Stimulated activated naive CD8-positive, alpha-beta T cell treated with anti-CD3 and anti-CD28 coated beads, Interleukin-15, amount 100 ng/mL, for 72 hours (primary cell): ENCODE measurements at regions not wholly inside any gene's neighbourhood (a gene's known extent, or its start where the extent isn't known, plus 50 kb on each side); places are given as distances from the start of the nearest gene placed in this dataset.
"Not testable (repeated sequence)": the region's sequence is repeated elsewhere in the genome, so short reads cannot be mapped to it uniquely, and the experiment has no call there.

ENCODE experiments used
- ATAC-seq: fragments of 150-1000 bp; cut with Tn5 transposase; 2 replicates; pipeline ENCODE4 v1.10.0; 2021; ENCODE audit warnings: mild to moderate bottlenecking, moderate library complexity
- DNase-seq, 2 donors: peaks; one replicate each; pipeline ENCODE4 v3.0.0; 2021 to 2022
- H3K27ac Mint-ChIP-seq, 2 donors: one replicate each; pipeline ENCODE4 v1.8.0; 2022; ENCODE audit warnings: mild to moderate bottlenecking in 2 of 2, mixed read lengths in 2 of 2, moderate library complexity in 2 of 2
- H3K27me3 Mint-ChIP-seq: one replicate; pipeline ENCODE4 v1.8.0; 2022; ENCODE audit warnings: mixed read lengths
- H3K4me1 Mint-ChIP-seq: one replicate; pipeline ENCODE4 v1.8.0; 2022; ENCODE audit warnings: mild to moderate bottlenecking, mixed read lengths
- H3K4me3 Mint-ChIP-seq, 2 donors: one replicate each; pipeline ENCODE4 v1.8.0; 2022; ENCODE audit warnings: mild to moderate bottlenecking in 2 of 2, mixed read lengths in 2 of 2, moderate library complexity in 1 of 2
- H3K9me3 Mint-ChIP-seq, 2 donors: one replicate each; pipeline ENCODE4 v1.8.0; 2022; ENCODE audit warnings: mixed read lengths in 2 of 2

DNA sequence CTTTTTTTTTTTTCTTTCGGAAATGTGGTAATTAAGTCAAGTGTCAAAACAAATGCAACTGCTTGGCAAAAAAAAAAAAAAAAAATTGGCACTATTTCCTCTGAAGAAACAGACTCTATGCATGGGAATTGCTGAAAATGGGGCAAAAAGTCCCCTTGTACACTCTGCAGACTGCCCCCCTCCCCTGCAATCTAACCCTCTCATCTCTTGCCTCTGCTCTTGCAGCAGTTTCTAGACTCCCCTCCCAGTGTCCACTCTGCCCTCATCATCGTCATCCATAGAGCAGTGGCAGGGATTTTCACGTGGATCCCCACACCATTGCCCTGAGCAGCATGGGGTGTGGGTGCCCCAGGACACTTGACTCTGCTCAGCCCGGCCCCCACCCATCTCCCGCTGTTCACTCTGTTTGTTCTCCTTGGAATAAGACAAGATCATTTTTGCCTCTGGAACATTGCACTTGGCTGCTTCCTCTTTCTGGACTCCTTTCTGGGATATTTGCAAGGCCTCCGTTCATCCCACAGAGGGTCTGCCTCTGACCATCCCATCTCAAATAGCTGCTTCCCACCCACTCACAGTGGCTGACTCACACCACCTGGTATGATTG lies 213.9 kb downstream of the ACKR3 start:
- Mint-ChIP-seq H3K9me3 (no peaks in the 10 kb centered on the region), H3K27me3 (peaks cover 40% of the 10 kb centered on the region), H3K4me1 (no peaks in the 10 kb centered on the region), H3K27ac (no peak overlapping the region), H3K4me3 (no peak overlapping the region)
- ATAC-seq (no peak), DNase-seq (no peak)

DNA sequence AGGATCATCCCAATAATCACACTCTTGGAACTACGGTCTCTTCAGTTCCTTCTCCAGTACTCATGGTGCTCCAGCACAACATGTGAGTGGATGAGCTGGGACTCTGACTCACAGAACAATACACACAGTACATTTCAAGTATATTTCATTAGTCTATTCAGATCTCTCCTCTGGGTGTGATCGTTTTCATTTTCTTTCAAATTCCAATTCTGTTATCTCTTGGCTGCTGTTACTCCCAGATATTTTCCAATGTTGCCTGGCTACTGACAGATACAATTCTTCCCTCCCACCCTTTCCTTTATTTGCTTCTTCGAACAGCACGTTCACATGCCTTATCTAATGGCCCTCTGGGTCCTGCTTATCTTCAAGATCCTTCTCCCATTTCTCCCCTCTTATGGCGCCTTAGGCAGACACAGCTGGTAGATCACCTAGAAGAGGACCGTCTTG lies 216.0 kb downstream of the ACKR3 start:
- no peak overlapping the region for H3K27ac Mint-ChIP-seq
- ATAC-seq = no peak
- peaks cover 40% of the 10 kb centered on the region for H3K27me3 Mint-ChIP-seq

DNA sequence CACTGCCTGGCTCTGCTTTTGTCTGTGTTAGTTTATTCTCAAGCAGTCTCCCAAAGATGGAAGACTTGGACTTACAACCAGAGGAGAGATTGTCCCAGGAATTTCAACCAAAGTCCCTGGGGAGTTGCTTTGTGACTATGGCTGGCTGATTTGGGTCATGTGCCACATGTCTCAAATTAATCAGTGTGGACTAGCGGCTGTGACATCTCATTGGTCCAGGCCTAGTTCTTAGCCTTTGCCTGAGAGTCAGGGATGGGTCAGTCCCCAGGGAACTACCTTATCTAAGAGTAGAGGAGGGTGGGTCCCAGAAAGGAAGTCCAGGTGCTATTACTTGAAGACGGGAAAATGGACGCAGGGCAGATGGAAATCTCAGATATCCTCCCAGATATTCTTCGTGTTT lies 217.1 kb downstream of the ACKR3 start:
- H3K9me3 Mint-ChIP-seq = no peaks in the 10 kb centered on the region
- DNase-seq (no peak), ATAC-seq (no peak)
- H3K4me1 Mint-ChIP-seq = no peaks in the 10 kb centered on the region
- no peak overlapping the region for H3K27ac Mint-ChIP-seq
- H3K4me3 Mint-ChIP-seq = no peak overlapping the region
- peaks cover 34% of the 10 kb centered on the region for H3K27me3 Mint-ChIP-seq

More for the DNA sequence above, 216.0 kb downstream of the ACKR3 start:
- H3K4me3 Mint-ChIP-seq = no peak overlapping the region
- no peaks in the 10 kb centered on the region for H3K4me1 Mint-ChIP-seq
- no peaks in the 10 kb centered on the region for H3K9me3 Mint-ChIP-seq
- DNase-seq = no peak

DNA sequence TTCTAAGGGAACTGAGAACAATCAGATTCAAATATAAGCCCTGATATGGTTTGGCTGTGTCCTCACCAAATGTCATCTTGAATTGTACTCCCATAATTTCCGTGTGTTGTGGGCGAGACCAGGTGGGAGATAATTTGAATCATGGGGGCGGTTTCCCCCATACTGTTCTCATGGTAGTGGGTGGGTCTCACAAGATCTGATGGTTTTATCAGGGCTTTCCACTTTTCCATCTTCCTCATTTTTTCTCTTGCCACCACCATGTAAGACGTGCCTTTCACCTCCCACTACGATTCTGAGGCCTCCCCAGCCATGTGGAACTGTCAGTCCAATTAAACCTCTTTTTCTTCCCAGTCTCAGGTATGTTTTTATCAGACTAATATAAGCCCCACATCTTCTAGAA lies 217.8 kb downstream of the ACKR3 start:
- not testable (repeated sequence) for ATAC-seq, H3K27ac Mint-ChIP-seq, DNase-seq, H3K4me1 Mint-ChIP-seq, H3K9me3 Mint-ChIP-seq, H3K4me3 Mint-ChIP-seq
- H3K27me3 Mint-ChIP-seq = peaks cover 27% of the 10 kb centered on the region

DNA sequence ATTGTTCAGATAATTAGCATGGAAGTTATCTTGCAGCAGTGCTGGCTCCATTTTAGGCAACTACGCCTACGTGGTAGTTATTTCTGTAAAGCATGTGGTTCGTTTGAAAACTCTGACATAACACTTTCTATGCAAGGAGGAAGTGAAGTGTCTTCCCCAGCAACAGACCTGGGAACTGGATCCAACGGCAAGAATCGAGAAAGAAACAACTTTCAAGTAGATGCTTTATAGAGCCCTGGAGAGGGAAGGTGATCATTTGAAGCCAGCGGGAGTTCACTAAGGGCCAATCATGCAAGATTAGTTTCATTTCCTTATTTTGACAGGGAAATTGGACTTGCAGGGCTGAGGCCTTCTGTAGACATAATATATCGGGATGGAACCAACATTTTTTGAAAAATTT lies 218.3 kb downstream of the ACKR3 start:
- DNase-seq (no peak), ATAC-seq (no peak)
- peaks cover 26% of the 10 kb centered on the region for H3K27me3 Mint-ChIP-seq
- H3K27ac Mint-ChIP-seq = no peak overlapping the region
- no peak overlapping the region for H3K4me3 Mint-ChIP-seq
- H3K9me3 Mint-ChIP-seq = no peaks in the 10 kb centered on the region
- no peaks in the 10 kb centered on the region for H3K4me1 Mint-ChIP-seq

DNA sequence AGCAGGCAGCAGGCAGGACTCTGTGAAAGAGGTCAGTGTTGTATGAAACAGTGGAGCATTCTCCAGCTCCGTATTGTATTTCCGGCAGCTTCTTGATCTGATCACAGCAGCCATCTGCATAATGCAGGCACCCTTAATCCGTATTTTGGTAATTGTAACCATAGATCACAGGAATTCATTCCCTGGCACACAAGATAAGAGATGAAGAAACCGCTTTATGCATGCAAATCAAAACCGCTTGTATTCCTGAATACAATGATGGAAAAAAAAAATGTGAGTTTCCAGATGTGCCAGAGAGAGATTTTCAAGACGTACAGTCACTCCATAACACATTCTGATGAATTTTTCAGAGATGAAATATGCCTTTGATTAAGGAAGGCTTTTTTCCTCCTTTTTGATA lies 221.3 kb downstream of the ACKR3 start:
- Mint-ChIP-seq H3K4me1 (no peaks in the 10 kb centered on the region), H3K27ac (no peak overlapping the region), H3K27me3 (peaks cover 3% of the 10 kb centered on the region), H3K4me3 (no peak overlapping the region), H3K9me3 (no peaks in the 10 kb centered on the region)
- DNase-seq (no peak), ATAC-seq (no peak)

DNA sequence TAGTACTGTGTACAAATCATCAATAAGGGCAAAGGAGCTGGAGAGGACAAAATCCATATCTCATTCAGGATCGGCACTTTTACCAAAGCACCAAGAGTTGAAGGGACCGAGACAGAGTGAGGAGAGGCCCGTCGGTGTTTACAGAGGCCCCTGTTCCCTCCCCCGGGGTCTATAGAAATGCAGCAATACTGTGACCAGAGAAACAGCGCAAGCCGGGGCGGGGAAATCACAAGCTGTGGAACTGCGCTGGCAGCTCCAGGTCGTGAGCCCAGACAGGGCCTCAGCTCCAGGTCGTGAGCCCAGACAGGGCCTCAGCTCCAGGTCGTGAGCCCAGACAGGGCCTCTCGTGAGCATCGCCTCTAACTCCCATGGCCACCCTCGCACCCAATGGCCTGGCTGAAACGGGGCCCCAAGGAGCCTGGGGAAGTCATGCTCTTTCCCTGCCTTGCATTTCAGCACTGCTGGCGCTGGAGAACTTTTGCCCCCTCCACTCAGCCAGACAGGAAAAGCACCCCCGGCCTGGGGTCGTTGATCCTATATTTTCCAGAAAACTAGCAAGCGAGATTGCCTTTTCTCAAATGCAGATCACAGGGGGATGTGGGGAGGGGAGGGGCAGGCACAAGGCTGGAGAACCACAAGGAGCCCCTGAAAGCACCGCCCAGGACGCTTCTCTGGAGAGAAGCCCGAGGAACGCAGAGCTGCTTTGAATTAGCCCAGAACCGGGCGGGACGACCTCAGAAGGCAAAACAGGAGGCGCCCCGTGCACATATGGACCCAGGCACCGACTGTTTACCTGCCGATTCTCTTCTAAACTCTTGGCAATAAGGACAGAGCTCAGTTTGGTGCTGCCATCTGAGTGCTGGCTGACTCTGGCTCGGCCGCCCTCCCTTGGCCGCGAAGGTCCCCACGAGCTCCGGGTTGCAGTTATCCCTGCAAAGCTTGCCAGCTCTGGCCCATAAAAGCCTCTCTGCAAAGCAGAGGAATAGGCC lies 223.7 kb downstream of the ACKR3 start:
- ATAC-seq (no peak), DNase-seq (no peak)
- Mint-ChIP-seq H3K27ac (no peak overlapping the region), H3K4me3 (no peak overlapping the region), H3K4me1 (no peaks in the 10 kb centered on the region), H3K9me3 (no peaks in the 10 kb centered on the region), H3K27me3 (no peaks in the 10 kb centered on the region)

DNA sequence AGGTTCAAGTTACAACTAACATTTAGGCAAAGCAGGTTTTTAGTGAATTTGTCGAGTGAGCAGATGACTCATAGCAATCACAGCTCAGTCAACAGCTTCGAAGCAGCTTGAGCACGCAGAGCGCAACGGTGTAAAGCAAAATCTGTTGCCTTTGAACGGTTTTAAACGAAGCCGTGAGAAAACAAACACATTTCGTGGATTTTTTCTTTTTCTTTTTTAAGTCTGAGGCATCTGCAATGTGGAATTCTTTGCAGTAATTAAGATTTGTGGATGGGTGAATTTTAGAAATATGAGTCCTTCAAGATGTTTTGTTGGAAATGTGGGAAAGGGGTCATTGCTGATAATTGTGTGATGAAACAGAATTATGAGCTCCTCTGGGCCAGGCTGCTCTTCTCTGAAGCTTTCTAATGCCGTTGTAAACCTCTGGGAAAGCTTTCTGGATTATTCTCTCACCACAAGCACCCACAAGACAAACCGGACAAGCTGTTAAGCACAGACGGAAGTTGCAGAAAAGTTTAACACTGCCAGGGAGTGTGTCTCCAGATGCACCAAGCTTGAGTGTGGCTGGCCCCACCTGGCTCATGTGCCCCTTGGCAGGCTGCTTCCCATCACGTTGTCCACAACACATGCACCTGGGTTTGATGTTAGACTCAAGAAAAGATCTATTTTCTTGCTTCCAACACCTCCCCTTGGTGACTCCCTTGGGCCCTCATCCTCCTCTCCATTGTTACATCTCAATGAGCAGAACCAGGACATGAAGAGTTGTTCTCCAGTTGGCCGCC lies 224.7 kb downstream of the ACKR3 start:
- Mint-ChIP-seq H3K4me1 (no peaks in the 10 kb centered on the region), H3K4me3 (no peak overlapping the region), H3K27me3 (no peaks in the 10 kb centered on the region), H3K27ac (no peak overlapping the region), H3K9me3 (no peaks in the 10 kb centered on the region)
- no peak for ATAC-seq
- DNase-seq = no peak

DNA sequence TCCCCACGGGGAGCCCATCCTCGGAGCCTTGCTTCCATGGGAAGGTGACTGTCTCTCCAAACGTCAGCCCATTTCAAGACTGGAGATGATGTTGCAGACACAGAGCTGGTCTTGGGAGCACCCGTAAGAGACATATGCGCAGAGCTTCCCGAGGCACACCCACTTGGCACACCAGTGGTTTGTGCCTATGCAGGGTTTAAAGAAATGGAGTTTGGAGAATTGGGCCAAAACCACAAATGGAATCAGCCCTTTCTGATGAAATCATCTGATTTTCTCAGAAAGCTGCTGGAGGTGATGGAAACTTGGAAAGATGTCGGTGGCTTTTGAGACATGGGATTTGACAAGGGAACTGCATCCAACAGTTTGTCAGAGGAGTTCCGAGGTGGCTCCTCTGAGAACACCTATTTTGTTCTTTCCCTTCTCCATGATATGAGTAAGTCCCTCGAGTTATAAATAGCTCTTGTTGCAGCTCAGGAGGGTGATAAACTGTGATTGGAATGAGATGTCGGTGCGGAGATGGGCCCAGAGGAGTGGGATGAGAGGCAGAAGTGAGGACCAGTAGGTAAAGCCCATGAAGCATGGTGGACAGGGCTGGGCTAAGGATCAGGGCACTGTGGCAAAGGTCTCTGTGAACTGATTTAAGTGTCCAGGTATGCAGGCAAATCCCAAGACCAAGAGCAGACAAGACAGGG lies 225.7 kb downstream of the ACKR3 start:
- Mint-ChIP-seq H3K4me3 (no peak overlapping the region), H3K27ac (no peak overlapping the region), H3K27me3 (no peaks in the 10 kb centered on the region), H3K9me3 (peaks cover 0 to 2% of the 10 kb centered on the region in 2 donors), H3K4me1 (no peaks in the 10 kb centered on the region)
- DNase-seq (no peak), ATAC-seq (no peak)

DNA sequence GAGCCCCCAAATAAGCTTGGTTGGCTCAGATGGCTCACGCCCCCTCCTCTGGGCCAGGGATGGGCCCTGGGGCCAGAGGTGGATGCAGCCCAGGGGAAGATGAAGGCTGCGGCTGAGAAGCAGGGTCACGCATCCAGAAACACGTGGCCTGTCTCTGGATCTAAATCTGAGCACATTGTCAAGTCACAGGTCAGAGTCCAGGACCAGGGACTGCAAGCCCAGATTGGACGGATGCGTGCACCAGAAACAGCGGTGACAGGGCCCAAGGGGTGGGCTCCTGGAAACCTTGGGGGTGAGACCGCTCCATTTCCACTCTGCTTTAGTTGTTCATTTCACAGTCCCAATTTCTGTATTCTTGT lies 226.2 kb downstream of the ACKR3 start:
- no peaks in the 10 kb centered on the region for H3K4me1 Mint-ChIP-seq
- DNase-seq (no peak), ATAC-seq (no peak)
- no peaks in the 10 kb centered on the region for H3K27me3 Mint-ChIP-seq
- H3K9me3 Mint-ChIP-seq = peaks cover 0 to 7% of the 10 kb centered on the region in 2 donors
- no peak overlapping the region for H3K27ac Mint-ChIP-seq
- no peak overlapping the region for H3K4me3 Mint-ChIP-seq

DNA sequence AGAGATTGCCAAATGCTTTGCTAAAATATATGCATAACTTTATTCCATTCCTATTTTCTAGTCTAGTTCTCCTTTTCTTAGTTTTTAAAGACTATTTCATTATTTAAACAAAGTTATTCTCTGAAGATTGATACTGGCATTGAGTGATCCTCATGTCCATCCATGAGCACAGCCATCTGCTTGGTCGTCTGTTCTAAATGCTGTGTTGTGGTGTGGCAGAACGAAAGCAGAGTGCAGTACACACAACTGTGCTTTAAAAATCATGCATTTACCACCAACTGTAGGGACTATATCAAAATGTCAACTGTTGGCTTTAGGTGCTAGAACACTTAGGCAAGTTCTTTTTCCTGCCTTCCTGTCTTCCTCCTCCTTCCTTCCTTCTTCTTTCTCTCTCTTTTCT lies 226.6 kb downstream of the ACKR3 start:
- Mint-ChIP-seq H3K27me3 (no peaks in the 10 kb centered on the region), H3K4me1 (no peaks in the 10 kb centered on the region), H3K27ac (no peak overlapping the region), H3K4me3 (no peak overlapping the region), H3K9me3 (peaks cover 4 to 9% of the 10 kb centered on the region in 2 donors)
- DNase-seq = no peak
- ATAC-seq = no peak

DNA sequence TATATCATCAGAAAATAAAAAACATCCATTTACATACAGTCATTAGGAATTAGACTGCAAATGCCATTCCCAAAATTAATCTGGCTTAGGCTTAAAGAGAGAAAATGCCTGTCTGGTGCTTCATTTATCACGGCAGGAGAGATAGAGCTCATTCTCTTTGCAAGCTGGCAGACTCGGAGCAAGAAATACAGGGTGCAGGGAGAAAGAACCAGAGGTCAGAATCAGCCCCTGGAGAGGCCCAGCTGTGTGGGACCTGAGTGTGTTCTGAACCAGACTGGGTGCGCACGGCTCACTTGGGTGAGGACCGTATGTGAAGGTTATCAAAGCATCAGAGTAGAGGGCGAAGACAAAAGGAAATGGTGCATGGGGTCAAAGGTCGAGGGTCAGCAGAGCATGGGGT lies 227.8 kb downstream of the ACKR3 start:
- peaks cover 4 to 9% of the 10 kb centered on the region in 2 donors for H3K9me3 Mint-ChIP-seq
- DNase-seq = no peak

DNA sequence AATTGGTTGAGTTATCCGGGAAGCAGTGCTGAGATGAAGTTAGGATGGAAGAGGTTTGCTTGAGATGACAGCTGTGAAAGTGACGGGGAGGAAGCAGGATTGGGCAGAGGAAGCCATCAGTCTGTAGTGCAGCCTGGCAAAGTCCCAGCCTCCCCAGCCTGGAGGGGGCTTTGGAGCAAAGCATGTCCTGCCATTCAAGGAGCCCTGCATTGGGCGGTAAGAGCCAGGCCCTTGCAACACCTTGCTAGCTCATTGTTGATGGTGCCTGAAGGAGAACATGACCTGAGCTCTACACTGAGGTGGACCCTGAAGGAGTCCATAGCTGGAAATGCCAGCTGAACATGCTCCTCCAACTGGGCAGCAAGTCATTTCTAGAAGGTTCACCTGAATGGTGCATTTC lies 228.9 kb downstream of the ACKR3 start:
- H3K4me1 Mint-ChIP-seq = no peaks in the 10 kb centered on the region
- H3K4me3 Mint-ChIP-seq = no peak overlapping the region
- no peak for ATAC-seq

More for the DNA sequence above, 227.8 kb downstream of the ACKR3 start:
- H3K4me3 Mint-ChIP-seq = no peak overlapping the region
- peaks cover 6% of the 10 kb centered on the region for H3K27me3 Mint-ChIP-seq
- peak overlapping the region in 1 of 2 donors; percentile 27 for H3K27ac Mint-ChIP-seq
- H3K4me1 Mint-ChIP-seq = no peaks in the 10 kb centered on the region
- ATAC-seq = no peak

DNA sequence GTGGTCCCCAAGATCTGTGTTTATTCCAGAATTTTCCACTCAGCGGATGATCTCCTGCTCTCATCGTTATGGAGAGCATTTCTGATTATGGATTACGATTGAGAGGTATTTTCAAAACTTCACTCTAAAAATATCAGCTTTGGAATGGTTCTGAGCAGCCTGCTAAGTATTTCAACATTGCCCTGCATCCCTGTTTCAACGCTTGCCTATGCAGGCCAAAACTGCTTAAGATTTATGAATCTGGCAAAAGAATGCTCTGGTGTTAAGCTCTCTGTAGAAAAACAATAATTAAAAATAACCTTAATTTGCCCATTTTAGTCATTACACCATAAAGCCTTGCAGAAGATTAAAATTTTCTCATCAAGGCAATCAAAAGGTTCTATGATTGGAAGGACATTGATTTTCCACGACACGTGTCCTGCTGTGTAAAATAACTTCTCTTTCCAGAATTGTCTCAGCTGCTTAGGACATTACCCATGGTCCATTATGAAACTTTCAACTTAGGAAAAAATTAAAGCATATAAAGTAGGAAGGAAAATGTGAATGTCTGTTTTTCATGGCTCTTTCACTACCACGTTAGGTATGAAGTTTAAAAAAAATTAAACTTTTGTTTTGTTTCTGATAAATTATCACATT lies 229.9 kb downstream of the ACKR3 start:
- DNase-seq (no peak), ATAC-seq (no peak)
- Mint-ChIP-seq H3K4me1 (no peaks in the 10 kb centered on the region), H3K9me3 (peaks cover 4 to 9% of the 10 kb centered on the region in 2 donors), H3K4me3 (no peak overlapping the region), H3K27ac (no peak overlapping the region), H3K27me3 (peaks cover 19% of the 10 kb centered on the region)

More for the DNA sequence above, 228.9 kb downstream of the ACKR3 start:
- DNase-seq = no peak
- peaks cover 14% of the 10 kb centered on the region for H3K27me3 Mint-ChIP-seq
- H3K9me3 Mint-ChIP-seq = peaks cover 4 to 9% of the 10 kb centered on the region in 2 donors
- H3K27ac Mint-ChIP-seq = no peak overlapping the region

DNA sequence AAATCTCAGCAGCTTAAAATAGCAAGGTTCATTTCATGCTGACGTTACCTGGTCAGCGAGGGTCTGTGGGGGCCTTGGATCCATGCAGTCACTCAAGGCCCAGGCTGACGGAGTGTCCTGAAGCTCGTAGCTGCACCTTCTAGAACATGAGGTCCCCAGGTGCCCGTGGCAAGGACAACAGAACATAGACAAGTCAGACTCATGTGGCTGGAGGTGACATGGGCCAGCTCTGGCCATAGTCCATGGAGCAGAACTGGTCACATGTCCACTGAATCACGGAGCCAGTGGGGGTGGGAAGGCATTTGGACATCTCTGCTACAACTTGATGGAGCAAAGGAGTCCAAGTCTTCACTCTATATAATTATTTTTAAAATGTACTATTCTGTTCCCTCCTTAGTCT lies 233.2 kb downstream of the ACKR3 start:
- peaks cover 9 to 10% of the 10 kb centered on the region in 2 donors for H3K9me3 Mint-ChIP-seq
- H3K27ac Mint-ChIP-seq = no peak overlapping the region
- ATAC-seq (no peak), DNase-seq (no peak)
- H3K4me3 Mint-ChIP-seq = no peak overlapping the region
- H3K4me1 Mint-ChIP-seq = no peaks in the 10 kb centered on the region
- peaks cover 28% of the 10 kb centered on the region for H3K27me3 Mint-ChIP-seq
